ENCODE measurements at regions not wholly inside any gene's neighbourhood (a gene's known extent, or its start where the extent isn't known, plus 50 kb on each side); places are given as distances from the start of the nearest gene placed in this dataset.

- no peaks in the 10 kb centered on the region for H4K20me1 ChIP-seq (replicated peaks; ENCODE audit: control insufficient read depth, extremely low read depth, insufficient read depth, low read length)
- FAIRE-seq, result peak; percentile 4
- no peak overlapping the region for H2AFZ ChIP-seq (ENCODE audit: low read depth, low read length)
- H3K79me2 ChIP-seq (ENCODE audit: control insufficient read depth, insufficient read depth, low read length), result no peaks in the 10 kb centered on the region
- POLR2A ChIA-PET, result no interaction called here
- no peak overlapping the region for H3K9ac ChIP-seq (replicated peaks; ENCODE audit: extremely low read depth, insufficient read depth, low read length)
- H3K4me3 ChIP-seq (replicated peaks in 1 of 3; ENCODE audit: insufficient read depth in 1 of 3, low read depth in 1 of 3, low read length in 3 of 3), result no peak overlapping the region
- H3K9me3 ChIP-seq (replicated peaks; ENCODE audit: control insufficient read depth, insufficient read depth, low read length), result no peaks in the 10 kb centered on the region
- H3K4me2 ChIP-seq (ENCODE audit: insufficient read depth, low read length), result no peak overlapping the region
- H3K9me1 ChIP-seq (replicated peaks; ENCODE audit: control insufficient read depth, extremely low read depth, insufficient read depth, low read length), result no peaks in the 10 kb centered on the region
- DNase-seq (ENCODE audit: low read depth, low spot score), result peak; percentile 23
- dilution Hi-C loops (cut with MboI; ENCODE audit: extremely low pct_ligation_motif_present, low sequenced_read_pairs), result no loop called here
- H3K27ac ChIP-seq (ENCODE audit: insufficient read depth, low read depth, low read length), result no peak overlapping the region
- intact Hi-C loops (cut with micrococcal nuclease), result no loop called here
- CTCF ChIA-PET, result no interaction called here
- BruUV-seq (replicated peaks), result no TSS peak
- no peak for TF ChIP-seq FOS (IDR thresholded peaks at IDR 0.05; ENCODE audit: borderline replicate concordance, insufficient read depth, low read length)
- no peak for TF ChIP-seq JUN (IDR thresholded peaks at IDR 0.05; ENCODE audit: borderline replicate concordance, insufficient read depth, insufficient read length, low read depth)
- TF ChIP-seq CTCF (IDR thresholded peaks at IDR 0.05; ENCODE audit: extremely low read depth in 1 of 2, insufficient read depth in 1 of 2, low read depth in 1 of 2, low read length in 2 of 2), result no peak
- TF ChIP-seq MAX (IDR thresholded peaks at IDR 0.05; ENCODE audit: insufficient read depth, insufficient read length), result no peak
- TF ChIP-seq MYC (IDR thresholded peaks at IDR 0.05; ENCODE audit: low read depth, low read length), result no peak
- TF ChIP-seq POLR2AphosphoS5 (IDR thresholded peaks at IDR 0.05; ENCODE audit: insufficient read depth, low read depth, low read length), result no peak
- TF ChIP-seq GATA2 (IDR thresholded peaks at IDR 0.05; ENCODE audit: insufficient read depth, insufficient read length, low read depth, low read length), result no peak
- TF ChIP-seq POLR2A (IDR thresholded peaks at IDR 0.05; ENCODE audit: low read depth, low read length), result no peak
- TF ChIP-seq EZH2 (IDR thresholded peaks at IDR 0.05; ENCODE audit: borderline replicate concordance, low read depth, low read length, severe bottlenecking), result no peak
- H3K27me3 ChIP-seq (ENCODE audit: control insufficient read depth in 2 of 2, insufficient read depth in 2 of 2, low read length in 2 of 2), result no peaks in the 10 kb centered on the region
- H3K4me1 ChIP-seq (ENCODE audit: control insufficient read depth, extremely low read depth, insufficient read depth, low read length), result no peaks in the 10 kb centered on the region
- no peaks in the 10 kb centered on the region for H3K36me3 ChIP-seq (ENCODE audit: control insufficient read depth in 2 of 2, extremely low read depth in 1 of 2, insufficient read depth in 2 of 2, low read length in 2 of 2)
These were observed 648.2 kb downstream of the MAT2B start for GRCh38 chr5:164153469-164154172.

All from endothelial cell of umbilical vein (primary cell).